T-cell (primary cell): ENCODE measurements at regions not wholly inside any gene's neighbourhood (a gene's known extent, or its start where the extent isn't known, plus 50 kb on each side); places are given as distances from the start of the nearest gene placed in this dataset.

Source experiments
- ATAC-seq, 4 experiments: fragments of 200-7000 bp in 3 of 4; fragments of 150-1000 bp in 1 of 4; cut with Tn5 transposase; replicated peaks in 1 of 4; 1 replicate in 3 of 4; 2 replicates in 1 of 4; pipeline ENCODE4 v1.10.0; 2021; ENCODE audit warnings: moderate library complexity in 3 of 4, mild to moderate bottlenecking in 2 of 4, moderate number of reproducible peaks in 1 of 4
- CTCF ChIA-PET, 2 donors: fragments of 300-600 bp; sonication (Branson Sonifier 250); formaldehyde crosslinking; loops; one replicate each; lab custom pipeline; 2022; ENCODE audit warnings: antibody characterized with exemption in 2 of 2; lab: Charles Lee
- POLR2A ChIA-PET, 2 donors: fragments of 300-600 bp; sonication (Branson Sonifier 250); formaldehyde crosslinking; loops; one replicate each; lab custom pipeline; 2022; ENCODE audit warnings: antibody characterized with exemption in 2 of 2; lab: Charles Lee
- DNase-seq, 35 experiments: peaks; one replicate each; pipeline versions ENCODE4 v3.0.0 to v3.0.0-alpha.2; 2013 to 2023
- H3K27ac ChIP-seq: one replicate; pipeline ENCODE4 v1.5.1; 2013; ENCODE audit warnings: low read length
- H3K27me3 ChIP-seq, 2 experiments: replicated peaks in 1 of 2; 1 replicate in 1 of 2; 2 replicates in 1 of 2; pipeline versions ENCODE4 v1.6.1 to v1.7.0; 2013; ENCODE audit warnings: low read length in 1 of 2, mixed read lengths in 1 of 2; ENCODE audit not compliant: control insufficient read depth in 2 of 2, insufficient read depth in 2 of 2; ENCODE audit errors: extremely low read depth in 1 of 2
- H3K36me3 ChIP-seq, 2 donors: 1 replicate in 1 of 2; 2 replicates in 1 of 2; pipeline versions ENCODE4 v1.6.1 to v1.7.0; 2013; ENCODE audit warnings: low read length in 1 of 2; ENCODE audit not compliant: control insufficient read depth in 2 of 2, insufficient read depth in 1 of 2; ENCODE audit errors: extremely low read depth in 1 of 2
- H3K4me1 ChIP-seq, 2 experiments: 1 replicate in 1 of 2; 2 replicates in 1 of 2; pipeline versions ENCODE4 v1.6.1 to v1.7.0; 2013; ENCODE audit warnings: low read length in 2 of 2, mixed read lengths in 1 of 2; ENCODE audit not compliant: insufficient read depth in 2 of 2, control insufficient read depth in 1 of 2; ENCODE audit errors: extremely low read depth in 1 of 2
- H3K4me3 ChIP-seq, 2 donors: 1 replicate in 1 of 2; 2 replicates in 1 of 2; pipeline versions ENCODE4 v1.5.1 to v1.7.0; 2013; ENCODE audit warnings: mild to moderate bottlenecking in 2 of 2, low read length in 1 of 2, moderate library complexity in 1 of 2; ENCODE audit not compliant: control insufficient read depth in 1 of 2; ENCODE audit errors: extremely low read depth in 1 of 2
- H3K9me3 ChIP-seq: 2 replicates; pipeline ENCODE4 v1.7.0; 2013
- H3K27ac Mint-ChIP-seq, 2 donors: one replicate each; pipeline ENCODE4 v1.8.0; 2020 to 2021; ENCODE audit warnings: mild to moderate bottlenecking in 2 of 2, mixed read lengths in 2 of 2
- H3K27me3 Mint-ChIP-seq, 2 donors: one replicate each; pipeline ENCODE4 v1.8.0; 2021 to 2022; ENCODE audit warnings: mixed read lengths in 2 of 2
- H3K36me3 Mint-ChIP-seq: one replicate; pipeline ENCODE4 v1.8.0; 2021; ENCODE audit warnings: mixed read lengths
- H3K4me1 Mint-ChIP-seq, 3 donors: one replicate each; pipeline ENCODE4 v1.8.0; 2020 to 2022; ENCODE audit warnings: mixed read lengths in 3 of 3, mild to moderate bottlenecking in 1 of 3
- H3K4me3 Mint-ChIP-seq, 3 donors: one replicate each; pipeline ENCODE4 v1.8.0; 2020 to 2022; ENCODE audit warnings: mild to moderate bottlenecking in 3 of 3, mixed read lengths in 3 of 3, moderate library complexity in 3 of 3
- H3K9me3 Mint-ChIP-seq, 3 donors: one replicate each; pipeline ENCODE4 v1.8.0; 2020 to 2022; ENCODE audit warnings: mixed read lengths in 3 of 3
- WGBS: methylation state at CpG from one replicate; pipeline ENCODE4 v1.1.5; 2013; ENCODE audit warnings: missing lambda C conversion rate; ENCODE audit not compliant: insufficient coverage; 5-methylcytosine and 5-hydroxymethylcytosine counted together

DNA sequence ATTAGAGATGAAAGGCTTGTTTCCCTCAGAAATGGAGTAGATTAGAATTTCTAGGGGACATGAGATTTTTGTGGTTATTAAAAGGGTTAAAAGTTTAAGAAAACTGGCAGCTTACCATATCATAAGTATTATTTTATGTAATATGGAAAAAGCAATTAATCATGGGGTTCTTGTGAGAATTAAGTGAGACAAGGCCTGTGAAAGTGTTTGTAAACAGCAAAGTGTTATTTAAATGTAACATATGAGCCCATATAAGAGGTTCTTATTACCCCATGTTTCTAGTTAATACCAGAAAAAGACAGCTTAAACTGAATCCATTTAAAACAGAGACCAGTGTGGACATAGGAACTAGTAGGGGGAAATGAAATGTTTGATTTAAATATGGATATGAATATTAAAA lies 241.1 kb upstream of the PIK3R1 start:
- H3K4me3 ChIP-seq, result no peak overlapping the region
- DNase-seq, result no peak
- Mint-ChIP-seq H3K9me3 (peaks cover 0 to 3% (median 0%) of the 10 kb centered on the region in 3 donors), H3K27ac (no peak overlapping the region), H3K4me1 (no peaks in the 10 kb centered on the region), H3K4me3 (no peak overlapping the region), H3K36me3 (no peaks in the 10 kb centered on the region), H3K27me3 (no peaks in the 10 kb centered on the region)
- CTCF ChIA-PET, result no interaction called here
- no peaks in the 10 kb centered on the region for H3K36me3 ChIP-seq
- no peaks in the 10 kb centered on the region for H3K9me3 ChIP-seq
- POLR2A ChIA-PET, result no interaction called here
- no peak for ATAC-seq
- H3K4me1 ChIP-seq, result no peaks in the 10 kb centered on the region
- H3K27me3 ChIP-seq, result no peaks in the 10 kb centered on the region
- H3K27ac ChIP-seq, result no peak overlapping the region

DNA sequence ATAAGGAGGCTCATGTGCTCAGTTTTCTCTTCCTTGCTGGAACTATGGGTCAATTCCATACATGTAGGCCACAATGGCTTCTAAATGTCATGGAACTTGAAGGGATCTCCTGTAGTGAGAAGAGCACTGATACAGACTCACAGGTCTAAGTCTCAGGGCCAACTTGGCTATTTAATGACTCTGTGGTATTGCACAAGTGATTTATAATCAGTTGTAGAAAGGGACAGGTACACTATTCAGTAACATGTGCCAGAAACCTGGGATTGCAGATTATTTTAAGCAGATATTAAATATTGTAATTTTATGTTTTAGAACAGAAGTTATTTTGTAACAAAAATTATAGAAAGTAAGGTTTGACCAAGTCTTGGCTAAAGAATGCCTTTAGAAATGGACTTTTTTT lies 241.5 kb upstream of the PIK3R1 start:
- peaks cover 0 to 3% (median 0%) of the 10 kb centered on the region in 3 donors for H3K9me3 Mint-ChIP-seq
- CTCF ChIA-PET, result no interaction called here
- ATAC-seq (no peak), DNase-seq (no peak)
- Histone ChIP-seq H3K36me3 (no peaks in the 10 kb centered on the region), H3K4me1 (no peaks in the 10 kb centered on the region), H3K9me3 (no peaks in the 10 kb centered on the region), H3K27me3 (no peaks in the 10 kb centered on the region), H3K27ac (no peak overlapping the region), H3K4me3 (no peak overlapping the region)
- H3K4me3 Mint-ChIP-seq, result no peak overlapping the region
- H3K27ac Mint-ChIP-seq, result no peak overlapping the region
- H3K4me1 Mint-ChIP-seq, result no peaks in the 10 kb centered on the region
- no peaks in the 10 kb centered on the region for H3K36me3 Mint-ChIP-seq
- POLR2A ChIA-PET, result no interaction called here
- H3K27me3 Mint-ChIP-seq, result no peaks in the 10 kb centered on the region

DNA sequence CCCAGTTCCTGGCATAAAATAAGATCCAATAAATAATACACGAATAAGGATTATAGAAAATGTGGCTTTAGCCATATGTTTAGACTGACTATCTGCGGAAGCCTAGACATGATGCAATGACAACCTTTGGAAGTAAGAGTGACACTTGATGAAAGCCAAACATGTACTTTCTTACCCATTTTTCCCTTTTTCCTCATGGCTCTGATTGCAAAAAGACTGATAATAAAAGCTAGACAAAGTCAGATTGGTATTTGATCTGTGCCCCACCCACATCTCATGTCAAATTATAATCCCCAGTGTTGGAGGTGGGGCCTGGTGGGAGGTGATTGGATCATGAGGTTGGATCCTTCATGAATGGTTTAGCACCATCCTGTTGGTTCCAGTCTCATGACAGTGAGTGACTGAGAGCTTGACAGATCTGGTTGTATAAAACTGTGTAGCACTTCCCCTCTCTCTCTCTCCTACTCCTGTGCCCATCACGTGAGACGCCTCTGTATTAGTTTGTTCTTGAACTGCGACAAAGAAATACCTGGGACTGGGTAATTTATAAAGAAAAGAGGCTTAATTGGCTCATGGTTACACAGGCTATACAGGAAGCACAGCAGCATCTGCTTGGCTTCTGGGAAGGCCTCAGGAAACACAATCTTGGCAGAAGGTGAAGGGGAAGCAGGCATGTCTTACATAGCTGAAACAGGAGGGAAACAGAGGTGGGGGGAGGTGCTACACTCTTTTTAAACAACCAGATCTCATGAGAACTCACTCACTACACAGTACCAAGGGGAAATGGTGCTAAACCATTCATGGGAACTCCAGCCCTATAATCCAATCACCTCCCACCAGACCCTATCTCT lies 243.4 kb upstream of the PIK3R1 start:
- peaks cover 0 to 3% (median 0%) of the 10 kb centered on the region in 3 donors for H3K9me3 Mint-ChIP-seq
- no peak for ATAC-seq
- H3K4me3 Mint-ChIP-seq, result no peak overlapping the region
- no peak overlapping the region for H3K27ac Mint-ChIP-seq
- no peaks in the 10 kb centered on the region for H3K36me3 ChIP-seq
- ChIA-PET CTCF (no interaction called here), POLR2A (no interaction called here)
- no peak overlapping the region for H3K27ac ChIP-seq
- H3K9me3 ChIP-seq, result no peaks in the 10 kb centered on the region
- no peak for DNase-seq
- H3K27me3 Mint-ChIP-seq, result no peaks in the 10 kb centered on the region
- H3K27me3 ChIP-seq, result no peaks in the 10 kb centered on the region
- no peaks in the 10 kb centered on the region for H3K4me1 ChIP-seq
- no CpG with 5 or more reads among the region's 5 CpGs for WGBS
- H3K4me3 ChIP-seq, result no peak overlapping the region
- no peaks in the 10 kb centered on the region for H3K4me1 Mint-ChIP-seq
- no peaks in the 10 kb centered on the region for H3K36me3 Mint-ChIP-seq

DNA sequence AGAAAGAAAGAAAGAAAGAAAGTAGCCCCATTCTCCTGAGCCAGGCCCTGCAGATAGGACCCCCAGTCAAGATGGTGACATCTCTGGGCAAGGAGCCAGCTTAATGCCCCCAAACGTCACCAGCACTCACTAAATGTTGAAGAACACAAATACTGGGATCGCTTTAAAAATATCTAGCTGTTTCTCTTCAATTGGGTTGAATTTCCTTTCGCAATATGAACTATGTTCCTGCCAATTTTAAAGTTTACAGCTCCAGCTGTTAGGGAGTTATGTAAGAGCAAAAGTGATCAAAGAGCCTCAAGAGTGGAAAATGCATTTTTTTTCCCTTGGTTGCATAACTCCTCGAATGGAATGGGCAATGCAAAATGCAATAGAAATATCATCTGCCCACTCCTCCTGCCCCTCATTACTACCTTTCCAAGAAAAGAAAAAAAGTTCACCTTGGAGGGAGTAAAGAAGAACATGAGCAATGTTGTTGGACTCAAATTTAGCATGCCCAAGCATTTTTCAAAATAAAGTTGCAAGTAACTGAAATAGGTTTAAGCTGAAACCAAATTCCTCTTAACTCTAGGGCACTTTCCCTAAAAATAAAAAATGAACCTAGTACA lies 244.2 kb upstream of the PIK3R1 start:
- no peak overlapping the region for H3K27ac ChIP-seq
- H3K27me3 ChIP-seq, result no peaks in the 10 kb centered on the region
- no peak overlapping the region for H3K4me3 ChIP-seq
- no peaks in the 10 kb centered on the region for H3K4me1 Mint-ChIP-seq
- no peaks in the 10 kb centered on the region for H3K36me3 ChIP-seq
- H3K36me3 Mint-ChIP-seq, result no peaks in the 10 kb centered on the region
- no peak overlapping the region for H3K4me3 Mint-ChIP-seq
- no peaks in the 10 kb centered on the region for H3K27me3 Mint-ChIP-seq
- H3K9me3 ChIP-seq, result no peaks in the 10 kb centered on the region
- H3K9me3 Mint-ChIP-seq, result peaks cover 0 to 3% (median 0%) of the 10 kb centered on the region in 3 donors
- 84% methylated on average over 2 of the region's 4 CpGs for WGBS
- ChIA-PET POLR2A (interaction anchor here in 1 of 2 donors (0.6 kb wide), 1 partner anchor 21 kb away, joined by 3 read pairs; no protein-coding TSS in a partner anchor), CTCF (no interaction called here)
- ATAC-seq (no peak), DNase-seq (no peak)
- no peak overlapping the region for H3K27ac Mint-ChIP-seq
- no peaks in the 10 kb centered on the region for H3K4me1 ChIP-seq

DNA sequence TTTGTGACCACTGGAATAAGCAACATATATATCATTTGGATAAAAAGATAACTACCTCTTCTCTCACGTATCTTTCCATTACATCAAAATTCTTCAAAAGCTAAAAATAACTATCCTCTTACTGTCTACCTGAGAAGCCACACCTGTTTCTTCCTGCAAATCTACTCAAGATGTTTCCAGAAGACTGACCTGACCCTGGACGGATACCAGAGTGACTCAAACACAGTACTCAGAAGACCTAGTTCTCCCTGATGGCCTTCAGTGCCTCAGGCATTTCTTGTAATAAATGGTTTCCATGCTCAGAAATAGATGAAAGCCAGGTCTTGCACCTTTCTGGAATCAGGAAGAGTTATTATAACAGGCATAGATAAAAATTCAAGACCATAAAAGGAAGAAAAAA lies 245.9 kb upstream of the PIK3R1 start:
- H3K36me3 ChIP-seq, result no peaks in the 10 kb centered on the region
- POLR2A ChIA-PET, result interaction anchor here (0.7 kb wide), 2 partner anchors 42 to 284 kb away, joined by 3 to 6 read pairs; no protein-coding TSS in a partner anchor
- DNase-seq (no peak), ATAC-seq (no peak)
- 86% methylated on average over 1 of the region's 2 CpGs for whole genome bisulfite sequencing
- no peaks in the 10 kb centered on the region for H3K36me3 Mint-ChIP-seq
- H3K4me3 ChIP-seq, result no peak overlapping the region
- no peak overlapping the region for H3K27ac ChIP-seq
- H3K4me1 Mint-ChIP-seq, result no peaks in the 10 kb centered on the region
- H3K27me3 ChIP-seq, result no peaks in the 10 kb centered on the region
- H3K27me3 Mint-ChIP-seq, result peaks cover 3% of the 10 kb centered on the region in 2 donors
- CTCF ChIA-PET, result interaction anchor here in 1 of 2 donors (0.6 kb wide), 1 partner anchor 301 kb away, joined by 3 read pairs; no protein-coding TSS in a partner anchor
- peaks cover 0 to 3% (median 0%) of the 10 kb centered on the region in 3 donors for H3K9me3 Mint-ChIP-seq
- no peaks in the 10 kb centered on the region for H3K4me1 ChIP-seq
- H3K27ac Mint-ChIP-seq, result no peak overlapping the region
- H3K9me3 ChIP-seq, result no peaks in the 10 kb centered on the region
- no peak overlapping the region for H3K4me3 Mint-ChIP-seq

- H3K4me3 Mint-ChIP-seq, result no peak overlapping the region
- peaks cover 0 to 3% (median 0%) of the 10 kb centered on the region in 3 donors for H3K9me3 Mint-ChIP-seq
- H3K36me3 Mint-ChIP-seq, result no peaks in the 10 kb centered on the region
- CTCF ChIA-PET, result interaction anchor here in 1 of 2 donors (0.6 kb wide), 1 partner anchor 302 kb away, joined by 3 read pairs; no protein-coding TSS in a partner anchor
- no CpG with 5 or more reads among the region's 2 CpGs for WGBS
- POLR2A ChIA-PET, result interaction anchor here (0.7 kb wide), 3 partner anchors 41 to 284 kb away, joined by 3 to 6 read pairs (median 3); no protein-coding TSS in a partner anchor
- no peak overlapping the region for H3K27ac ChIP-seq
- no peaks in the 10 kb centered on the region for H3K27me3 ChIP-seq
- no peak overlapping the region for H3K4me3 ChIP-seq
- H3K4me1 Mint-ChIP-seq, result no peaks in the 10 kb centered on the region
- H3K9me3 ChIP-seq, result no peaks in the 10 kb centered on the region
- H3K4me1 ChIP-seq, result no peaks in the 10 kb centered on the region
- ATAC-seq (no peak), DNase-seq (no peak)
- no peaks in the 10 kb centered on the region for H3K36me3 ChIP-seq
- H3K27me3 Mint-ChIP-seq, result peaks cover 3% of the 10 kb centered on the region in 2 donors
- no peak overlapping the region for H3K27ac Mint-ChIP-seq
These were observed 246.4 kb upstream of the PIK3R1 start for GRCh38 chr5:67969176-67969575.
